ENCODE measurements at regions not wholly inside any gene's neighbourhood (a gene's known extent, or its start where the extent isn't known, plus 50 kb on each side); places are given as distances from the start of the nearest gene placed in this dataset.

DNA sequence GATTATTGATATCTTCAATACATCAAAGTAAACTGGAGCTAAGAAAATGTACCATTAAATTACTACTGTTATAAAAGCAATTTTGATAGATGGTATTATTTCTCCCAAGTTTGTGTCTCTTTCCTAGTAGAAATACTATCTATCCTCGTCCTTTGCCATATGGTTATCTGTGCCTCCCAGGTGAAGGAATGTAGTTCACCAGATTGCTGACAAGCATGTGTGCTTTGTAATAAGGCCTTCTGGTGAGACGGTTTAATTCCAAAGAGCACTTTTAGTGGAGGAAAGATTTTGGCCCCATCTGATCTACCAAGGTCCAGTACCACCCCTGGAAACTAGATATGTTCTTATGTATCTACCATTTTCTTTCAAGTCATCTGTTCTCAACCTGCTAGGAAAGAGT is 243.6 kb downstream of the DLEU7 start:
- CTCF ChIA-PET = no interaction called here
- DNase-seq = no peak
- Mint-ChIP-seq H3K4me1 (ENCODE audit: low read depth) (peaks cover under 1% of the 10 kb centered on the region), H3K27me3 (no peaks in the 10 kb centered on the region), H3K36me3 (no peaks in the 10 kb centered on the region), H3K9me3 (no peaks in the 10 kb centered on the region), H3K4me3 (no peak overlapping the region), H3K27ac (no peak overlapping the region)
- intact Hi-C loops (cut with micrococcal nuclease) = loop anchor here (10.0 kb wide), 1 partner anchor 315 kb away; no protein-coding TSS in a partner anchor
- POLR2A ChIA-PET = no interaction called here

DNA sequence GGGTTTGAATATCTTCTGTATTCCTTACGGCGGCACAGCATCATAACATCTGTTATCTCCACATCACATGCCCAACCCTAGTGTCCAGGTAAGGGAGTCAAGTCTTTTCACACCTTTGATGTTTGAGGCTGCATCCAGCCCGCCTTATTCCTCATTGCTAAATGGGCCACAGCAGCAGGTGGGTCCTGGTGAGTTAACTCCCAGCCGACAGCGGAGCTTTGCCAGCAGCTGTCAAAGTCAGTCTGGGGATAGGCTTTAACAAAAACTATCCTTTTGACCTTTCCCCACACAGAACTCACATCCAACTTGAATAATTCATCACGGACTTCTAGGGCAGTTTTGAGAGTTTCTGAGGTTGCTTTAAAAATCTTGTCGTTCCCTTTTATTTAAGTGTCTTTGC is 235.1 kb downstream of the DLEU7 start:
- no peak overlapping the region for H3K27ac Mint-ChIP-seq
- no peaks in the 10 kb centered on the region for H3K36me3 Mint-ChIP-seq
- POLR2A ChIA-PET = no interaction called here
- no peak overlapping the region for H3K4me3 Mint-ChIP-seq
- DNase-seq = no peak
- H3K9me3 Mint-ChIP-seq = no peaks in the 10 kb centered on the region
- CTCF ChIA-PET = no interaction called here
- intact Hi-C loops (cut with micrococcal nuclease) = no loop called here
- peaks cover 9% of the 10 kb centered on the region for H3K4me1 Mint-ChIP-seq (ENCODE audit: low read depth)
- H3K27me3 Mint-ChIP-seq = peaks cover 8% of the 10 kb centered on the region

DNA sequence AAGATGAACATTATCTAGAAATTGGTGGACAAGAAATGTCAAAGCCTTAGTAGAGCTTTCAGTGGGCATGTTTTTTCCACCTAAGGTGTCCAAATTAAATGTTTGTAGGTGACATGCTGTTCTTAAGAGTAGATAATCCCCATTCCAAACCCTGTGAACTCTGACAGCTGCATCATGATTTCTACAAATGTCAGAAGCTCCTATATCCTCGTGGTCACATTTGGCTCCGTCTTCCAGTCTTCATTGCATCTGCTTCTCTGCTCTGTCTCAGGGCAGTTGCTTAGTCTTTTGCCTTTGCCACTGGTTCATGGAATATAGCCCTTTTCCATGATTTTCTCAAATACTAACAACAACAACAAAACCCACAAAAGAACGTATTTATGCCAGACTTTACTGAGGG is 234.5 kb downstream of the DLEU7 start:
- POLR2A ChIA-PET = no interaction called here
- Mint-ChIP-seq H3K4me3 (no peak overlapping the region), H3K36me3 (no peaks in the 10 kb centered on the region), H3K27me3 (peaks cover 8% of the 10 kb centered on the region), H3K9me3 (no peaks in the 10 kb centered on the region), H3K4me1 (ENCODE audit: low read depth) (peaks cover 9% of the 10 kb centered on the region), H3K27ac (no peak overlapping the region)
- no peak for DNase-seq
- intact Hi-C loops (cut with micrococcal nuclease) = no loop called here
- CTCF ChIA-PET = no interaction called here

DNA sequence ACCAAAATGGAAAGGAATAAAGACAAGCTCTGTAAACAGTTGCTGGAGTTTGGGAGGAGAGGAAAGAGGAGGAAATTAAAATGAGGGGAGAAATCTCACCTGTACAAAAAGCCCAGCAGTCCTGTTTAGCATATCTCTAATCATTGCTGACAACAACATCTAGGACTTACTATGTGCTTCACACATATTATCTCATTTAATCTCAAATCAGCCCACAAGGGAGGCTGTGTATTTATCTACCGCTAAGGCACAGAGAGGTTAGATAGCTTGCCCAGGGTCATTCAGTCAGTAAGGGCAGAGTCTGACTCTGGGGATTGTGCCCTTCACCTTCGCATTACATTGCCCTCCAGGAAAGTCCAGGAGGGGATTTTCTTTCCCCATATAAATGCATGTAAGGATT is 233.3 kb downstream of the DLEU7 start:
- H3K27ac Mint-ChIP-seq = no peak overlapping the region
- peaks cover 9% of the 10 kb centered on the region for H3K4me1 Mint-ChIP-seq (ENCODE audit: low read depth)
- POLR2A ChIA-PET = no interaction called here
- no peaks in the 10 kb centered on the region for H3K9me3 Mint-ChIP-seq
- H3K36me3 Mint-ChIP-seq = no peaks in the 10 kb centered on the region
- no peak overlapping the region for H3K4me3 Mint-ChIP-seq
- intact Hi-C loops (cut with micrococcal nuclease) = no loop called here
- DNase-seq = no peak
- H3K27me3 Mint-ChIP-seq = peaks cover 8% of the 10 kb centered on the region
- CTCF ChIA-PET = no interaction called here

DNA sequence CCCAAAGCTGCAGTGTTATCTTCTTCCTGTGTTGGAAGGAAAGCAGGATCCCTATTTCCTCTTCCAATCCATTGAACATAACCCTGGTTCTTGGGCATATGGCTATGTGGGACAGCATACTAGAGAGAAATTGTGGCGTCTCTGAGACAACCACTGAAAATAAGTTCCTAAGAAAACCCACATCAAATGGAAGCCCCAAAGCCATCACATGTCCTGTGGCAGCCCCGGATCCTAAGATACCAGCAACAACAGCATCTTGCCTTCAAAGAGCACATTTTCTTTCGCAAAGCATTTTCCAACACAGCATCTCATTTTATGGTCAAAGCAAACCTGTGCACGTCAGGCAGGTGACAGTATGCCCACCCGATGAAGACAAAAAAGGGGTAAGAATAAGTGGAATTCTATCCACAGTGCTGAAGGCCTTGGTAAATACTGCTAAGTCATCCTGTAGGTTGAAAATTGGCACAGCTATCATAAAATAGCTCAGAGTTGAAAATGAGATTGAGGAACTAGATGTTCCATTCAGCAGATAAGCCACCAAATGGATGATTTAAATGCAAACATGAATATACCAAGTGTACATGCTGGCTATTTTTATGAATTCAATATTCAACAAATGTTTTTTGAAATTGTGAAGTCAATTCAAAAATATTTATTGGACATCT is 232.2 kb downstream of the DLEU7 start:
- no peaks in the 10 kb centered on the region for H3K36me3 Mint-ChIP-seq
- H3K27ac Mint-ChIP-seq = no peak overlapping the region
- POLR2A ChIA-PET = no interaction called here
- H3K9me3 Mint-ChIP-seq = no peaks in the 10 kb centered on the region
- peaks cover 8% of the 10 kb centered on the region for H3K27me3 Mint-ChIP-seq
- no peak overlapping the region for H3K4me3 Mint-ChIP-seq
- DNase-seq = no peak
- H3K4me1 Mint-ChIP-seq (ENCODE audit: low read depth) = peaks cover 9% of the 10 kb centered on the region
- intact Hi-C loops (cut with micrococcal nuclease) = no loop called here
- CTCF ChIA-PET = no interaction called here

DNA sequence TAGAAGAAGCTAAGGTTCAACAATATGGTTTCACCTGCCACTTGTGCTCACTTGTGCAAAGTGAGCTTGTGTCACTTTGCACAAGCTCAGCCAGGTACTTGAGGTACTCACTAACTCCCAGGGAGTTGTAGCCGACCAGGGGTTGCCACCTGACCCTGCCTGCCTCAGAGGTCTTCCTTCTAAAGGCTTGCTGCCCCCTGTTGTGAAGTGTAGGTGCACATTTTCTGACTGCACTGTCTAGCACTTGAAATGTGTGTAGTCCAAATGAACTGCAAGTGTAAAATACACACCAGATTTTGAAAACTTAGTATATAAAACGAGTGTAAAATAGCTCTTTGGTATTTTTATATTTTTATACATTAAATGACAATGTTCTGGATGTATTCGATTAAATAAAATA is 230.8 kb downstream of the DLEU7 start:
- POLR2A ChIA-PET = no interaction called here
- intact Hi-C loops (cut with micrococcal nuclease) = no loop called here
- H3K9me3 Mint-ChIP-seq = no peaks in the 10 kb centered on the region
- H3K36me3 Mint-ChIP-seq = no peaks in the 10 kb centered on the region
- H3K4me1 Mint-ChIP-seq (ENCODE audit: low read depth) = peaks cover 9% of the 10 kb centered on the region
- DNase-seq = no peak
- CTCF ChIA-PET = no interaction called here
- peaks cover 8% of the 10 kb centered on the region for H3K27me3 Mint-ChIP-seq
- H3K4me3 Mint-ChIP-seq = no peak overlapping the region
- H3K27ac Mint-ChIP-seq = no peak overlapping the region

DNA sequence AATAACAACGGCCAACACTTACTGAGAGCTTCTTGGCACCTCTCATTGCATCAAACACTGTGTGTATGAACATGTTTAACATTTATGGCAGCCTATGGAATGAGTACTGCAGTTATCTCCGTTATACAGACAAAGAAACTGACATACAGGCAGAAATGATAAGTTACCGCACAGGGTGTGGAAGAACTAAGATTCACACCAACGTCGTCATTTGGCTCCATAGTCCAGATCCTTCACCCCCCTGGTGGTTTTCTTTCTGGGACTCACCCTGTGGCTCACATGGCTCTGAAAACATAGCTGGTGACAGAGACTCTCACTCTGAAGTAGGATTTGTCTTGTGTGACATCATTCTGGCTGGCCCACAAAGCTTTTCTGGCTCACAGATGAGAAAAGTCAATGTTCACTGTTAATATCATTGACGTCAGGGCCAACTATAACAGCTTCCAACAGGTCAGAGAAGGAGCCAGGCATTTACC is 230.1 kb downstream of the DLEU7 start:
- intact Hi-C loops (cut with micrococcal nuclease) = no loop called here
- ChIA-PET POLR2A (no interaction called here), CTCF (no interaction called here)

DNA sequence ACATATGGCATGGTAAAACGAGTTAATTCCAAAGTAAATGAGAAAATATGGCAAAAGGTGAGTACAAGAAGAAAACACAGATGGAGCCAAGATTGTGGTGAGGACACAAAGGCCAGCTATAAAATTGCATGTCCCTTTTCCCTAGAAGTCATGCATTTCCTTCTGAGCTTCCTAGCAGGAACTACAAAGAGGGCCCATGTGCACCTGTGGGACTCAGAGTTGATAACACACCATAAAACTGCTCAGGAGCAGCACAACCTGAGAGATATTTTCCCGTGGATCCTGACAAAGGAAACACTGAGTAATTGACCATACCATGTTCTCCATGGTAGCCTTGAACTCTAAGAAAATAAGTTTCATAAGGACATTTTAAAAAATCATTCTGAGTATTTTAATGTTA is 228.3 kb downstream of the DLEU7 start:
- ChIA-PET POLR2A (no interaction called here), CTCF (interaction anchor here (1.1 kb wide), 1 partner anchor 297 kb away, joined by 3 read pairs; no protein-coding TSS in a partner anchor)
- DNase-seq = no peak
- intact Hi-C loops (cut with micrococcal nuclease) = no loop called here
- H3K4me1 Mint-ChIP-seq (ENCODE audit: low read depth) = peaks cover 7% of the 10 kb centered on the region
- H3K9me3 Mint-ChIP-seq = no peaks in the 10 kb centered on the region
- H3K4me3 Mint-ChIP-seq = no peak overlapping the region
- no peaks in the 10 kb centered on the region for H3K36me3 Mint-ChIP-seq
- H3K27me3 Mint-ChIP-seq = no peaks in the 10 kb centered on the region
- H3K27ac Mint-ChIP-seq = no peak overlapping the region

More for the DNA sequence above, 230.1 kb downstream of the DLEU7 start:
- H3K4me3 Mint-ChIP-seq = no peak overlapping the region
- H3K27me3 Mint-ChIP-seq = peaks cover 6% of the 10 kb centered on the region
- peaks cover 9% of the 10 kb centered on the region for H3K4me1 Mint-ChIP-seq (ENCODE audit: low read depth)
- H3K9me3 Mint-ChIP-seq = no peaks in the 10 kb centered on the region
- H3K36me3 Mint-ChIP-seq = no peaks in the 10 kb centered on the region
- no peak overlapping the region for H3K27ac Mint-ChIP-seq
- DNase-seq = no peak

DNA sequence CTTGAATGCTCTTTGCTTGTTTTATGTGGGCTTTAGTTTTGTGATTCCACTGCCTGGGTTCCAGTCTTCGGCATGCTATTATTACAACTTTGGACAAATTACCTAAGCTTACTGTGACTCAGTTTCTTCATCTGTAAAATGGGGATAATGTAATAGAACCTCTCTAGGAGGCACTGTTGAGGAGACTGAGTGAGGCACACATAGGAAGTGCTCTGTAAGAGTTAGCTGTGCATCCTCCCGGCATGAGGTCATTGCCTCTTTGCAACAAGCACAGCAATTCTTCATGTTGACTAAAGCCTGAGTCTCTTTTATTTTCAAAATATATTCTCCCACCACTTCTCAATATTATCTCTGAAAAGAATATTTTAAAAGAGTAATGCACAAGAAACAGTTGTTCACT is 227.4 kb downstream of the DLEU7 start:
- H3K9me3 Mint-ChIP-seq = no peaks in the 10 kb centered on the region
- no peak for DNase-seq
- ChIA-PET CTCF (no interaction called here), POLR2A (no interaction called here)
- no peaks in the 10 kb centered on the region for H3K36me3 Mint-ChIP-seq
- H3K4me3 Mint-ChIP-seq = no peak overlapping the region
- peaks cover 3% of the 10 kb centered on the region for H3K4me1 Mint-ChIP-seq (ENCODE audit: low read depth)
- intact Hi-C loops (cut with micrococcal nuclease) = no loop called here
- no peaks in the 10 kb centered on the region for H3K27me3 Mint-ChIP-seq
- no peak overlapping the region for H3K27ac Mint-ChIP-seq

DNA sequence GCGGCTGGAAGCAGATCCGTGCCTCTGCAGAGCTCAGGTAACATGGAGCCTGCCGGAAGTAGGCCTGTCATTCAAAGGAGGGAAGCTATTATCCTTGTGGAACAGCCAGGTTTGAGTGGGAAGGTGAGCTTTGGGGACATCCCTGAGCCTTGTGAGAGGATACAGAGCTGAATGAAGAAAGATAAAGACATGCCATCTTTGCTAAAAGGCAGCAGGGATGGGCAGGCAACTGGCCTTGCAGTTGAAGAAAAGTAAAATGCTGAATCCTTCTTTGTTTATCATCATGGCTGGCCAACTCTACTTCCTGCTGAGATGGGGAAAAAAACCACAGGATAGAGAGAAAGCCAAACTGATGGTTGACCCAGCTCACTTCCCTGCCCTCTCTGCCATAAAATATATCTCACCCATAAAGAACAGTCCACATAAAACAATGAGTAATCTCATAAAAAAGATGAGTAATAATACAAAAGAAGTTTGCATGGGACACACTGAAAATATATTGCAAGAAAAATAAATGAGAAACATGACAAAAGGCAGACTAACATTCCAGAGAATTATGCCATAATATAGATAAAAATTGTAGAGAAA is 226.3 kb downstream of the DLEU7 start:
- H3K4me1 Mint-ChIP-seq (ENCODE audit: low read depth) = no peaks in the 10 kb centered on the region
- no peaks in the 10 kb centered on the region for H3K27me3 Mint-ChIP-seq
- CTCF ChIA-PET = interaction anchor here (0.5 to 1.1 kb wide), 2 partner anchors 20 to 364 kb away, joined by 3 read pairs; no protein-coding TSS in a partner anchor
- no peak overlapping the region for H3K4me3 Mint-ChIP-seq
- intact Hi-C loops (cut with micrococcal nuclease) = no loop called here
- H3K9me3 Mint-ChIP-seq = no peaks in the 10 kb centered on the region
- POLR2A ChIA-PET = no interaction called here
- H3K36me3 Mint-ChIP-seq = no peaks in the 10 kb centered on the region
- no peak overlapping the region for H3K27ac Mint-ChIP-seq
- DNase-seq = no peak

DNA sequence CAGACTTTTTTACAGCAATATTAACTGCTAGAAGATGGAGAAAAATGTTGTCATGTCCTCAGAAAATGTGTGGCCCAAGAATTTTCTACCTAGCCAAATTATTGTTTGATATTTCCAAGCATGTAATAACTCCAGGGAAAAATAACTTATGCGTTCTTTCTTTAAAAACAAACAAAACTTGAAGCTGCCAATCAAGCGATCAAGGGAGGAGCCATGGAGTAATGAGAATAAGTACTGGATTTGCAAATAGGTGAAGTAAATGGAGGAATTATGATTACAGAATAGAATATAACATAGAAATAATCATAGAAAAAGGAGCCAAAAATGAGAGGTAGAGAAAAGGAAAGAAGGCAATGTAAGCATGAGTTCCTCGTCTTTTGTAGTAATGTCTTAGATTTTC is 225.3 kb downstream of the DLEU7 start:
- Mint-ChIP-seq H3K36me3 (no peaks in the 10 kb centered on the region), H3K27me3 (no peaks in the 10 kb centered on the region), H3K4me1 (ENCODE audit: low read depth) (no peaks in the 10 kb centered on the region), H3K9me3 (no peaks in the 10 kb centered on the region), H3K27ac (no peak overlapping the region), H3K4me3 (no peak overlapping the region)
- intact Hi-C loops (cut with micrococcal nuclease) = no loop called here
- DNase-seq = no peak
- ChIA-PET CTCF (interaction anchor here (1.1 kb wide), 1 partner anchor 21 kb away, joined by 3 read pairs; no protein-coding TSS in a partner anchor), POLR2A (no interaction called here)

DNA sequence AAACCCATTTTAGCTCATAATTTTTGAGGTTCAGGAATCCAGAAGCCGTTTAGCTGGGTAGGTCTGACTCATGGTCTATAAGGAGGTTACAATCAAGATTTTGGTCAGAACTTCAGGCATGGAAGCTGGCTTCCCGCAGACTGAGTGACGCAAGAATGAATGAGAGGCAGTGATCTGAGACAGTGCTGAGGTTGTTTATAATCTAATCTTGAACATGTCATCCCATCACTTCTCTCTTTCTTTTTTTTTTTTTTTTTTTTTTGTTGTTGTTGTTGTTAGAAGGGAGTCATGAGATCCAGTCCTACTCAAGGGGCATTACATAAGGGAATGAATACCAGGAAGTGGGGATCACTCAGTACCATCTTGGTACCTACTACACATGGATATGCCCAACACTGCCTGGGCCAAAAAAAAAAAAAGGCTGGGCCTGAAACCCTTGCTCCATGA is 217.4 kb downstream of the DLEU7 start:
- H3K36me3 Mint-ChIP-seq = no peaks in the 10 kb centered on the region
- peaks cover 3% of the 10 kb centered on the region for H3K27me3 Mint-ChIP-seq
- ChIA-PET POLR2A (no interaction called here), CTCF (interaction anchor here (0.6 to 0.7 kb wide), 2 partner anchors 134 to 1158 kb away, joined by 3 read pairs; no protein-coding TSS in a partner anchor)
- no peak overlapping the region for H3K4me3 Mint-ChIP-seq
- no peak overlapping the region for H3K27ac Mint-ChIP-seq
- no peak for DNase-seq
- intact Hi-C loops (cut with micrococcal nuclease) = no loop called here
- no peaks in the 10 kb centered on the region for H3K4me1 Mint-ChIP-seq (ENCODE audit: low read depth)
- no peaks in the 10 kb centered on the region for H3K9me3 Mint-ChIP-seq

DNA sequence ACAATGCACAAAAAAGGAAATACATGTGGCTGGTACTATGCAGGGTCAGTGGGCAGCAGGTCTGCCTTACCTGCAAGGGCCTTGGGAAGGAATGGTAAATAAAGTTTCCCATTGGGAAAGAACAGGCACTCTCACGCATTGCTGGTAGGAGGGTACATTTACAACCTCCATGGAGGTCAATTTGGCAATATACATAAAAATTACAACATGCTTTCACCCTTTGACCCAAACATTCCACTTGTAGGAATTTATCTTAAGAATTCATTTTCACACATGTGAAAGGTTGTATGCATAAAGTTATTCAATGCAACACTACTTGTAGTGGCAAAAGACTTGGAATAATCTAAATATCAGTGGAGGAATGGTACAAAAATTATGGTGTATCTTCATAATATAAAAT is 216.4 kb downstream of the DLEU7 start:
- H3K36me3 Mint-ChIP-seq = no peaks in the 10 kb centered on the region

More for the DNA sequence above, 216.4 kb downstream of the DLEU7 start:
- Mint-ChIP-seq H3K27me3 (peaks cover 3% of the 10 kb centered on the region), H3K4me1 (ENCODE audit: low read depth) (no peaks in the 10 kb centered on the region), H3K9me3 (no peaks in the 10 kb centered on the region), H3K27ac (no peak overlapping the region), H3K4me3 (no peak overlapping the region)
- intact Hi-C loops (cut with micrococcal nuclease) = no loop called here
- ChIA-PET POLR2A (no interaction called here), CTCF (no interaction called here)
- no peak for DNase-seq

Data from activated CD4-positive, alpha-beta memory T cell treated with anti-CD3 and anti-CD28 coated beads for 36 hours (primary cell).